GM23338 (cell line): ENCODE measurements at regions not wholly inside any gene's neighbourhood (a gene's known extent, or its start where the extent isn't known, plus 50 kb on each side); places are given as distances from the start of the nearest gene placed in this dataset.

Experiments used
- ATAC-seq: fragments of 200-7000 bp; cut with Tn5 transposase; 3 replicates; pipeline ENCODE4 v1.9.1; 2020
- DNase-seq: peaks from one replicate; pipeline ENCODE4 v3.0.0-alpha.2; 2015; ENCODE audit warnings: low spot score
- H2AFZ ChIP-seq: fragments of 200-600 bp; sonication (generic); 2 replicates; pipeline ENCODE4 v1.8.0; 2016; ENCODE audit warnings: antibody characterized with exemption, mild to moderate bottlenecking, moderate library complexity
- H3F3A ChIP-seq: fragments of 200-600 bp; sonication (generic); replicated peaks from 2 replicates; pipeline ENCODE4 v1.8.0; 2017; ENCODE audit warnings: antibody characterized with exemption, mixed run types, low read depth
- H3K27ac ChIP-seq: fragments of 200-600 bp; sonication (generic); 2 replicates; pipeline ENCODE4 v1.6.1; 2016; ENCODE audit warnings: low read depth
- H3K27me3 ChIP-seq: fragments of 200-600 bp; sonication (generic); 2 replicates; pipeline ENCODE4 v1.8.0; 2016; ENCODE audit warnings: mild to moderate bottlenecking, mixed run types, moderate library complexity; ENCODE audit not compliant: insufficient read depth
- H3K36me3 ChIP-seq: fragments of 200-600 bp; sonication (generic); 2 replicates; pipeline ENCODE4 v1.8.0; 2016; ENCODE audit warnings: mild to moderate bottlenecking; ENCODE audit not compliant: insufficient read depth
- H3K4me1 ChIP-seq: fragments of 200-600 bp; sonication (generic); 2 replicates; pipeline ENCODE4 v1.8.0; 2016; ENCODE audit warnings: mild to moderate bottlenecking, moderate library complexity; ENCODE audit not compliant: insufficient read depth
- H3K4me2 ChIP-seq: fragments of 200-600 bp; sonication (generic); 2 replicates; pipeline ENCODE4 v1.7.1; 2017; ENCODE audit warnings: mixed run types
- H3K4me3 ChIP-seq: fragments of 200-600 bp; sonication (generic); 2 replicates; pipeline ENCODE4 v1.6.1; 2016; ENCODE audit warnings: mixed run types
- H3K79me2 ChIP-seq: fragments of 200-600 bp; sonication (generic); replicated peaks from 2 replicates; pipeline ENCODE4 v1.8.0; 2017; ENCODE audit warnings: mild to moderate bottlenecking; ENCODE audit not compliant: insufficient read depth
- H3K9me2 ChIP-seq: fragments of 200-600 bp; sonication (generic); 2 replicates; pipeline ENCODE4 v1.8.0; 2017; ENCODE audit not compliant: insufficient read depth
- H4K20me1 ChIP-seq: fragments of 200-600 bp; sonication (generic); replicated peaks from 2 replicates; pipeline ENCODE4 v1.8.0; 2017; ENCODE audit warnings: mild to moderate bottlenecking; ENCODE audit not compliant: insufficient read depth
- H3K27ac Mint-ChIP-seq: 2 replicates; pipeline ENCODE4 v1.8.0; 2020; ENCODE audit warnings: inconsistent platforms, mild to moderate bottlenecking, moderate library complexity, mixed read lengths
- H3K27me3 Mint-ChIP-seq: 3 replicates; pipeline ENCODE4 v1.8.0; 2022; ENCODE audit warnings: low read depth, mild to moderate bottlenecking, moderate library complexity, mixed read lengths, inconsistent platforms; ENCODE audit not compliant: insufficient read depth, poor library complexity
- H3K36me3 Mint-ChIP-seq: 3 replicates; pipeline ENCODE4 v1.8.0; 2021; ENCODE audit warnings: low read depth, mild to moderate bottlenecking, inconsistent platforms, moderate library complexity, mixed read lengths
- H3K4me1 Mint-ChIP-seq: 3 replicates; pipeline ENCODE4 v1.8.0; 2020; ENCODE audit warnings: mild to moderate bottlenecking, inconsistent platforms, mixed read lengths
- H3K4me3 Mint-ChIP-seq: 3 replicates; pipeline ENCODE4 v1.8.0; 2021; ENCODE audit warnings: moderate library complexity, mild to moderate bottlenecking, inconsistent platforms, mixed read lengths
- H3K9me3 Mint-ChIP-seq: 3 replicates; pipeline ENCODE4 v1.8.0; 2020; ENCODE audit warnings: moderate library complexity, mild to moderate bottlenecking, inconsistent platforms, mixed read lengths
- CREB1 ChIP-seq: fragments of 250-450 bp; sonication (Bioruptor Pico); IDR thresholded peaks from 2 replicates; pipeline ENCODE4 v1.5.0; 2020; ENCODE audit warnings: low read depth, mild to moderate bottlenecking, moderate library complexity
- EZH2 ChIP-seq: fragments of 200-600 bp; sonication (generic); IDR thresholded peaks from one replicate; pipeline ENCODE4 v1.8.0; 2017; ENCODE audit warnings: antibody characterized with exemption, mild to moderate bottlenecking, low read depth; ENCODE audit not compliant: unreplicated experiment
- EZH2phosphoT487 ChIP-seq: fragments of 200-600 bp; sonication (generic); IDR thresholded peaks from one replicate; pipeline ENCODE4 v1.8.1; 2018; ENCODE audit warnings: antibody characterized with exemption; ENCODE audit not compliant: unreplicated experiment
- JUNB ChIP-seq: IDR thresholded peaks from one replicate; pipeline ENCODE4 v1.6.1; 2016; ENCODE audit warnings: antibody characterized with exemption; ENCODE audit not compliant: unreplicated experiment
- NANOG ChIP-seq: IDR thresholded peaks from 2 replicates; pipeline ENCODE4 v1.6.1; 2016; ENCODE audit warnings: antibody characterized with exemption, borderline replicate concordance
- POLR2AphosphoS5 ChIP-seq: IDR thresholded peaks from 2 replicates; pipeline ENCODE4 v1.6.1; 2016; ENCODE audit warnings: antibody characterized with exemption, low read depth
- STAT1 ChIP-seq: IDR thresholded peaks from one replicate; pipeline ENCODE4 v1.6.1; 2016; ENCODE audit warnings: antibody characterized with exemption; ENCODE audit not compliant: unreplicated experiment
- ZNF114 ChIP-seq: fragments of 250-450 bp; sonication (Bioruptor Pico); IDR thresholded peaks from 2 replicates; pipeline ENCODE4 v1.5.0; 2020; ENCODE audit warnings: mild to moderate bottlenecking, moderate library complexity
- ZNF331 ChIP-seq: fragments of 250-450 bp; sonication (Bioruptor Pico); IDR thresholded peaks from 2 replicates; pipeline ENCODE4 v1.5.0; 2020; ENCODE audit warnings: low read depth, mild to moderate bottlenecking, moderate library complexity
- ZNF462 ChIP-seq: fragments of 250-450 bp; sonication (Bioruptor Pico); IDR thresholded peaks from 2 replicates; pipeline ENCODE4 v1.5.0; 2020; ENCODE audit warnings: mild to moderate bottlenecking, moderate library complexity
- TF ChIP-seq, protein P1 (sequence below): IDR thresholded peaks from one replicate; pipeline ENCODE4 v1.6.1; 2018; ENCODE audit warnings: antibody characterized with exemption; ENCODE audit not compliant: unreplicated experiment
- TF ChIP-seq, protein P2 (sequence below), 2 experiments: fragments of 200-600 bp in 1 of 2; sonication (generic) in 1 of 2; conservative IDR thresholded peaks; 2 replicates each; pipeline versions ENCODE4 v1.5.1 to v1.6.1; 2016 to 2017; ENCODE audit warnings: antibody characterized with exemption in 2 of 2, low read depth in 2 of 2, mild to moderate bottlenecking in 2 of 2, moderate library complexity in 1 of 2
- TF ChIP-seq, protein P3 (sequence below): IDR thresholded peaks from 2 replicates; pipeline ENCODE4 v1.6.1; 2016; ENCODE audit warnings: antibody characterized with exemption

- Mint-ChIP-seq H3K36me3 (no peaks in the 10 kb centered on the region), H3K4me3 (no peak overlapping the region), H3K27ac (no peak overlapping the region), H3K9me3 (no peaks in the 10 kb centered on the region), H3K27me3 (peaks cover 5% of the 10 kb centered on the region), H3K4me1 (no peaks in the 10 kb centered on the region)
- H3K79me2 ChIP-seq, result no peaks in the 10 kb centered on the region
- DNase-seq, result no peak
- no peak for ATAC-seq
- TF ChIP-seq ZNF462 (CRISPR knock-in tag) (no peak), JUNB (no peak), NANOG (no peak), STAT1 (no peak), ZNF331 (CRISPR knock-in tag) (no peak), CREB1 (CRISPR knock-in tag) (no peak), POLR2AphosphoS5 (no peak), EZH2phosphoT487 (no peak), EZH2 (no peak), ZNF114 (no peak)
- TF ChIP-seq, protein P1, sequence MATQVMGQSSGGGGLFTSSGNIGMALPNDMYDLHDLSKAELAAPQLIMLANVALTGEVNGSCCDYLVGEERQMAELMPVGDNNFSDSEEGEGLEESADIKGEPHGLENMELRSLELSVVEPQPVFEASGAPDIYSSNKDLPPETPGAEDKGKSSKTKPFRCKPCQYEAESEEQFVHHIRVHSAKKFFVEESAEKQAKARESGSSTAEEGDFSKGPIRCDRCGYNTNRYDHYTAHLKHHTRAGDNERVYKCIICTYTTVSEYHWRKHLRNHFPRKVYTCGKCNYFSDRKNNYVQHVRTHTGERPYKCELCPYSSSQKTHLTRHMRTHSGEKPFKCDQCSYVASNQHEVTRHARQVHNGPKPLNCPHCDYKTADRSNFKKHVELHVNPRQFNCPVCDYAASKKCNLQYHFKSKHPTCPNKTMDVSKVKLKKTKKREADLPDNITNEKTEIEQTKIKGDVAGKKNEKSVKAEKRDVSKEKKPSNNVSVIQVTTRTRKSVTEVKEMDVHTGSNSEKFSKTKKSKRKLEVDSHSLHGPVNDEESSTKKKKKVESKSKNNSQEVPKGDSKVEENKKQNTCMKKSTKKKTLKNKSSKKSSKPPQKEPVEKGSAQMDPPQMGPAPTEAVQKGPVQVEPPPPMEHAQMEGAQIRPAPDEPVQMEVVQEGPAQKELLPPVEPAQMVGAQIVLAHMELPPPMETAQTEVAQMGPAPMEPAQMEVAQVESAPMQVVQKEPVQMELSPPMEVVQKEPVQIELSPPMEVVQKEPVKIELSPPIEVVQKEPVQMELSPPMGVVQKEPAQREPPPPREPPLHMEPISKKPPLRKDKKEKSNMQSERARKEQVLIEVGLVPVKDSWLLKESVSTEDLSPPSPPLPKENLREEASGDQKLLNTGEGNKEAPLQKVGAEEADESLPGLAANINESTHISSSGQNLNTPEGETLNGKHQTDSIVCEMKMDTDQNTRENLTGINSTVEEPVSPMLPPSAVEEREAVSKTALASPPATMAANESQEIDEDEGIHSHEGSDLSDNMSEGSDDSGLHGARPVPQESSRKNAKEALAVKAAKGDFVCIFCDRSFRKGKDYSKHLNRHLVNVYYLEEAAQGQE, result no peak
- TF ChIP-seq, protein P2, sequence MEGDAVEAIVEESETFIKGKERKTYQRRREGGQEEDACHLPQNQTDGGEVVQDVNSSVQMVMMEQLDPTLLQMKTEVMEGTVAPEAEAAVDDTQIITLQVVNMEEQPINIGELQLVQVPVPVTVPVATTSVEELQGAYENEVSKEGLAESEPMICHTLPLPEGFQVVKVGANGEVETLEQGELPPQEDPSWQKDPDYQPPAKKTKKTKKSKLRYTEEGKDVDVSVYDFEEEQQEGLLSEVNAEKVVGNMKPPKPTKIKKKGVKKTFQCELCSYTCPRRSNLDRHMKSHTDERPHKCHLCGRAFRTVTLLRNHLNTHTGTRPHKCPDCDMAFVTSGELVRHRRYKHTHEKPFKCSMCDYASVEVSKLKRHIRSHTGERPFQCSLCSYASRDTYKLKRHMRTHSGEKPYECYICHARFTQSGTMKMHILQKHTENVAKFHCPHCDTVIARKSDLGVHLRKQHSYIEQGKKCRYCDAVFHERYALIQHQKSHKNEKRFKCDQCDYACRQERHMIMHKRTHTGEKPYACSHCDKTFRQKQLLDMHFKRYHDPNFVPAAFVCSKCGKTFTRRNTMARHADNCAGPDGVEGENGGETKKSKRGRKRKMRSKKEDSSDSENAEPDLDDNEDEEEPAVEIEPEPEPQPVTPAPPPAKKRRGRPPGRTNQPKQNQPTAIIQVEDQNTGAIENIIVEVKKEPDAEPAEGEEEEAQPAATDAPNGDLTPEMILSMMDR (conservative IDR thresholded peaks at IDR 0.05; ENCODE audit: low read depth in 2 of 2), result no peak
- TF ChIP-seq, protein P3, sequence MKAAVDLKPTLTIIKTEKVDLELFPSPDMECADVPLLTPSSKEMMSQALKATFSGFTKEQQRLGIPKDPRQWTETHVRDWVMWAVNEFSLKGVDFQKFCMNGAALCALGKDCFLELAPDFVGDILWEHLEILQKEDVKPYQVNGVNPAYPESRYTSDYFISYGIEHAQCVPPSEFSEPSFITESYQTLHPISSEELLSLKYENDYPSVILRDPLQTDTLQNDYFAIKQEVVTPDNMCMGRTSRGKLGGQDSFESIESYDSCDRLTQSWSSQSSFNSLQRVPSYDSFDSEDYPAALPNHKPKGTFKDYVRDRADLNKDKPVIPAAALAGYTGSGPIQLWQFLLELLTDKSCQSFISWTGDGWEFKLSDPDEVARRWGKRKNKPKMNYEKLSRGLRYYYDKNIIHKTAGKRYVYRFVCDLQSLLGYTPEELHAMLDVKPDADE, result no peak
- H3K4me1 ChIP-seq, result no peaks in the 10 kb centered on the region
- no peak overlapping the region for H2AFZ ChIP-seq
- no peaks in the 10 kb centered on the region for H4K20me1 ChIP-seq
- no peak overlapping the region for H3K4me3 ChIP-seq
- no peaks in the 10 kb centered on the region for H3K9me2 ChIP-seq
- no peaks in the 10 kb centered on the region for H3K36me3 ChIP-seq
- H3K27ac ChIP-seq, result no peak overlapping the region
- H3F3A ChIP-seq, result no peaks in the 10 kb centered on the region
- H3K4me2 ChIP-seq, result no peak overlapping the region
- H3K27me3 ChIP-seq, result no peaks in the 10 kb centered on the region
Measured at GRCh38 chr19:28905996-28906395, 307.0 kb downstream of the UQCRFS1 start.
